Activated naive CD4-positive, alpha-beta T cell treated with anti-CD3 and anti-CD28 coated beads, Interleukin-2, amount 50 U/mL, for 24 hours (primary cell): ENCODE measurements at regions not wholly inside any gene's neighbourhood (a gene's known extent, or its start where the extent isn't known, plus 50 kb on each side); places are given as distances from the start of the nearest gene placed in this dataset.

ENCODE experiments used
- H3K27ac Mint-ChIP-seq: one replicate; pipeline ENCODE4 v1.8.0; 2021; ENCODE audit warnings: mild to moderate bottlenecking, mixed read lengths
- H3K27me3 Mint-ChIP-seq: one replicate; pipeline ENCODE4 v1.8.0; 2021; ENCODE audit warnings: mixed read lengths
- H3K36me3 Mint-ChIP-seq: one replicate; pipeline ENCODE4 v1.8.0; 2021; ENCODE audit warnings: mixed read lengths
- H3K4me1 Mint-ChIP-seq: one replicate; pipeline ENCODE4 v1.8.0; 2021; ENCODE audit warnings: mixed read lengths
- H3K4me3 Mint-ChIP-seq: one replicate; pipeline ENCODE4 v1.8.0; 2021; ENCODE audit warnings: mild to moderate bottlenecking, mixed read lengths
- H3K9me3 Mint-ChIP-seq: one replicate; pipeline ENCODE4 v1.8.0; 2021; ENCODE audit warnings: mixed read lengths

GRCh38 chr7:10315881-10316280 lies 657.8 kb upstream of the PHF14 start:
- H3K36me3 Mint-ChIP-seq, result no peaks in the 10 kb centered on the region
- no peak overlapping the region for H3K27ac Mint-ChIP-seq
- no peak overlapping the region for H3K4me3 Mint-ChIP-seq

GRCh38 chr7:10316488-10316887 lies 657.2 kb upstream of the PHF14 start:
- Mint-ChIP-seq H3K27ac (no peak overlapping the region), H3K4me3 (no peak overlapping the region), H3K36me3 (no peaks in the 10 kb centered on the region), H3K4me1 (no peaks in the 10 kb centered on the region), H3K9me3 (peaks cover 7% of the 10 kb centered on the region), H3K27me3 (no peaks in the 10 kb centered on the region)

More at GRCh38 chr7:10315881-10316280, 657.8 kb upstream of the PHF14 start:
- peaks cover 7% of the 10 kb centered on the region for H3K9me3 Mint-ChIP-seq
- no peaks in the 10 kb centered on the region for H3K27me3 Mint-ChIP-seq
- no peaks in the 10 kb centered on the region for H3K4me1 Mint-ChIP-seq

DNA sequence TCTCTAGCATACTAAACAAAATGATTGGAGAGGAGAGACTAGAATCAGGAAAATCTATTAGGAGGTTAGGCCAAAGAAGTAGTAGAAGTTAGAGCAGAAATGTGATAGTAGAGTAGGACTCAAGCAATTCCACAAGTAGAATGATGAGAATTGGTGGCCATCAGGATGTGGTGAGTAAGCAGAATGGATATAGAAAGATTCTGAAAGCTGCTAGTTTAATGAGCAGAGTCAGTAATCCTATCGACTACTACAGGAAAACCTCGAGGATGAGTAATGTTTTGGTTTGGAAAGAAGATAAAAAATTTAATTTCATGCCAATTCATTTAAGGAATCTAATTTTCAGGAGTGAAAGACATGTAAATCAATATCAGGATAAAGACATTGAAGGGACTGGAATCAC lies 648.3 kb upstream of the PHF14 start:
- Mint-ChIP-seq H3K4me1 (no peaks in the 10 kb centered on the region), H3K9me3 (peaks cover 8% of the 10 kb centered on the region), H3K27me3 (no peaks in the 10 kb centered on the region), H3K4me3 (no peak overlapping the region), H3K36me3 (no peaks in the 10 kb centered on the region), H3K27ac (no peak overlapping the region)

DNA sequence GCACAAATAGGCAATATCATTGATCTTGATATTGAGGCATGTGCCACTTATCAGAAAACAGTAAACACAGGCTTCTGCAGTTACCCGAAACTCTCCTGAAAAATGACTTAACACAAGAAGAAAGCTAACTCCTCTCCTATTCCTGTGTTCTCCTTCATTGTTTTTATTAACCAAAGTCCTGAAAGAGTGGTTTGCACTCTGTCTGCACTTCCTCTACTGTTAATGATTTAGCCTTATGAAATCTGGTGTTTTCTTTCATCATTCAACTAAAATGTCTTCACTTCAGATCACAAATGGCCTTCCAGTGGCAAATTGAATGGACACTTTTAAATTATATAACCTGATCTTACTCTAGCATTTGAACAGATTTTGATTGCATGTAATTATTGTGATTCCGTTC lies 630.6 kb upstream of the PHF14 start:
- no peak overlapping the region for H3K27ac Mint-ChIP-seq
- no peaks in the 10 kb centered on the region for H3K36me3 Mint-ChIP-seq
- H3K4me1 Mint-ChIP-seq, result no peaks in the 10 kb centered on the region
- H3K9me3 Mint-ChIP-seq, result no peaks in the 10 kb centered on the region
- no peak overlapping the region for H3K4me3 Mint-ChIP-seq
- H3K27me3 Mint-ChIP-seq, result no peaks in the 10 kb centered on the region

DNA sequence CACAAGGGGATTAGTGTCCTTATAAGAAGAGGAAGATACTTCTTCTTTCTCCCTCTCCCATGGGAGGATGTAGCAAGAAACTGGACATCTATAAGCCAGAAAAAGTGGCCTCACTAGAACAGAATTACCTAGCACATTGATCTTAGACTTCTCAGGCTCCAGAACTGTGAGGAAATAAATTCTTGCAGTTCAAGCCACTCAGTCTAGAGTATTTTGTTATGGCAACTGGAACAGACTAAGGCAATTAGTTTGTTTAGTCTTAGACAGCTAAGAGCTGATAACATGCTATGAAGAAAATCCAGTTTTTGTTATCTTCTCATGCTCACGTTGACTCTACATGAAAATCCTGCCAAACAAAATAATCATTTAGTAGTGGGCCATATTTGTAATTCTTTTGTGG lies 627.6 kb upstream of the PHF14 start:
- Mint-ChIP-seq H3K27ac (no peak overlapping the region), H3K9me3 (no peaks in the 10 kb centered on the region), H3K4me1 (no peaks in the 10 kb centered on the region), H3K4me3 (no peak overlapping the region), H3K27me3 (no peaks in the 10 kb centered on the region), H3K36me3 (no peaks in the 10 kb centered on the region)

DNA sequence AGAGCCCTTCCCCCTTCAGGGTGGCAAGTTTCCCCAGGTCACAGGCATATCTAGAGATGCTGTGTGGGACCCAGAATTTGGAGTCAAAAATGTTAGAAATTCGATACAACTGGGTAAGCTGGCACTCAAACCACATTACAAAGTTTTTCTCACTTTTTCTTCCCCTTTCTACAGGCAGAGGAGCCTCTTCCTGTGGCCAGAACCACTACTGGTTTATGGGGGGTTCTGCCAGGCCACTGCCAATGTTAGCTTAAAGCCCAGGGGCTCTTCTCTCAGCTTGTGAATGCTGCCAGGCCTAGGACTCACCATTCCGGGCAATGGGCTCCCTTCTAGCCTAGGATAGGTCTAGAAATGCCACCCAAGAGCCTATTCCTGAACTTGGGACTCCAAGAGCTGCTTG lies 617.9 kb upstream of the PHF14 start:
- Mint-ChIP-seq H3K9me3 (peaks cover 10% of the 10 kb centered on the region), H3K36me3 (no peaks in the 10 kb centered on the region), H3K4me3 (no peak overlapping the region), H3K27ac (no peak overlapping the region), H3K4me1 (no peaks in the 10 kb centered on the region), H3K27me3 (no peaks in the 10 kb centered on the region)

- no peaks in the 10 kb centered on the region for H3K9me3 Mint-ChIP-seq
- no peaks in the 10 kb centered on the region for H3K36me3 Mint-ChIP-seq
- H3K27me3 Mint-ChIP-seq, result no peaks in the 10 kb centered on the region
- no peak overlapping the region for H3K4me3 Mint-ChIP-seq
- H3K4me1 Mint-ChIP-seq, result no peaks in the 10 kb centered on the region
- no peak overlapping the region for H3K27ac Mint-ChIP-seq
Measured at GRCh38 chr7:10360050-10360449, 613.6 kb upstream of the PHF14 start.

DNA sequence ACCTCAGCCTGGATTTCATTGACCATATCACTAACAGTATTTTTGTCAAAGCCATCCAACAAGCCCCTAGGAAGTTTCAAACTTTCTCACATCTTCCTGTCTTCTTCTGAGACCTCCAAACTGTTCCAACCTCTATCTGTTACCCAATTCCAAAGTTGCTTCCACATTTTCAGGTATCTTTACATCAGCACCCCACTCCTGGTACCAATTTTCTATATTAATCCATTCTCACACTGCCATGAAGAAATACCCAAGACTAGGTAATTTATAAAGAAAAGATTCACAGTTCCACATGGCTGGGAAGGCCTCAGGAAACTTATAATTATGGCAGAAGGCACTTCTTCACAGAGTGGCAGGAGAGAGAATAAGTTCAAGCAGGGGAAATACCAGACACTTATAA lies 571.9 kb upstream of the PHF14 start:
- Mint-ChIP-seq H3K9me3 (peaks cover 11% of the 10 kb centered on the region), H3K27me3 (no peaks in the 10 kb centered on the region), H3K4me3 (no peak overlapping the region), H3K4me1 (no peaks in the 10 kb centered on the region), H3K36me3 (peaks cover 1% of the 10 kb centered on the region), H3K27ac (no peak overlapping the region)

- Mint-ChIP-seq H3K27ac (no peak overlapping the region), H3K4me1 (no peaks in the 10 kb centered on the region), H3K9me3 (no peaks in the 10 kb centered on the region), H3K27me3 (no peaks in the 10 kb centered on the region), H3K36me3 (no peaks in the 10 kb centered on the region), H3K4me3 (no peak overlapping the region)
Measured at GRCh38 chr7:10412422-10413019, 561.2 kb upstream of the PHF14 start.

DNA sequence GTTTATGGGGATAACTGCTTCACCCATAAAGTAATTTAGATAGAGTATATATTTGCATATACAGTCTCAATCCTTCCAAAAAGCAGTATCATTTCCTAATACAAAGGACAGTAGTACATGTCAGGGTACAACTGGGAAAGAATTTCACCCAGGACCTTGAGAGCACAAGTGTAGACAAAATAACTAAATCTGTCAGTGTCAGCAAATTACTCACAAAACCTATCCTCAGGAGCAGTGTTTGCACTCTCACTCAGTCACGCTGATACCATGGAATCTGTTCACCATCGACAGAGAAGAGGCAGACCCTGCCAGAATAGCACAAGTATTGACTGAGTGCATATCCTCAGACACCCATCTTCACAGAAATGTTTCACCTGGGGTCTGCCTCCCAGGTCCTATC lies 554.7 kb upstream of the PHF14 start:
- Mint-ChIP-seq H3K9me3 (no peaks in the 10 kb centered on the region), H3K4me1 (no peaks in the 10 kb centered on the region), H3K27me3 (no peaks in the 10 kb centered on the region), H3K36me3 (no peaks in the 10 kb centered on the region), H3K4me3 (no peak overlapping the region), H3K27ac (no peak overlapping the region)

DNA sequence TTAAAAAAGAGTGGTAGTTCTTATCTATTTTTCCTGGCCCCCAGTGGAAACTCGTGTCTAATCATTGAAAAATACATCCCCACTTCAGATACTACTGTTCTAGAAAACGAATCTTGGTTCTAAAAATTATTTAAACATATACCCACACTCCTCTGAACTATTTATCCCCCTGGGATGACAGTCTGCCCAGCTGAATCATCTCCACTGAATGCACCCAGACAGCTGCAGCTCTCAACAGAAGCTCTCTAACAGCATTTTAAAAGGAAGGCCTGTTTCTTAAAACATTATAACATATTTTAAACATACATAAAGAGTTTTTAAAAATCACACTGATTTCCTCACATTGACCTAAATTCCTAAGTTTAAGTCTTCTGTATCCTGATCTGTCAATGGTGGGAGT lies 544.6 kb upstream of the PHF14 start:
- Mint-ChIP-seq H3K4me1 (no peaks in the 10 kb centered on the region), H3K9me3 (peaks cover 6% of the 10 kb centered on the region), H3K4me3 (no peak overlapping the region), H3K27ac (no peak overlapping the region), H3K27me3 (no peaks in the 10 kb centered on the region), H3K36me3 (no peaks in the 10 kb centered on the region)

DNA sequence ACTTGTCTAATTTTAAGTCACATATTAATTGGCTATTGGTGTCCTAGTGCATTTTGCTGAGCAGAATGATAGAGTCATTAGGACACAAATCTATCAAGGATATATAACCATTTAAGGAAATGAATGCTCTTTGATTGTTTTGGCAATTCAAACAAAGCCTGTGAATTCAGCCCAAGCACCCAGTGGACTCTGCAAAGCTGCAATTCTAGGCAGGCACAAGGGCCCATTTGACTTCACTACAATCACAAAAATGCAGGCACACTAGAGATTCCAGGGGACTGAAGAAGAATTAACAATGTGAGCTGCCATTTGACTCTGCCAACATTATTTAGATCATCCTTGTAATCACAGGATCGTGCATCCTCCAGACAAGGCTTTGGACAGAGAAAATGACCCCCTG lies 544.2 kb upstream of the PHF14 start:
- no peak overlapping the region for H3K27ac Mint-ChIP-seq
- no peak overlapping the region for H3K4me3 Mint-ChIP-seq
- H3K4me1 Mint-ChIP-seq, result no peaks in the 10 kb centered on the region
- peaks cover 6% of the 10 kb centered on the region for H3K9me3 Mint-ChIP-seq
- no peaks in the 10 kb centered on the region for H3K27me3 Mint-ChIP-seq
- no peaks in the 10 kb centered on the region for H3K36me3 Mint-ChIP-seq

DNA sequence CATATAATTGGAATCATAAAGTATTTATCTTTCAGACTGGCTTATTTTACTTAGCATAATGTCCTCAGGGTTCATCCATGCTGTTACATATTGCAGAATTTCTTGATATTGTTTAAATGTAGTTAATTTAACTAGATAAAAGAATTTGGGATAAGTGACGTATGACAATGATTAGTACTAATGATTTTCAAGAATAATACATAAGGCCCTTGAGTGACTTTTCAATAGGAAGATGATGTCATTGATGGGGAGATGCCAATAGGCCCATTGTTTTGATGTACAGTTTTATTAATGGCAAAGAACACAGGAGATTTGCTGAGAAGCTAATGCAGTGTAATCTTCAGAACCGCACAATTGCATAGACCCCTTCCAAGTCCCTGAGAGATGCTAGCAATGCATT lies 537.4 kb upstream of the PHF14 start:
- Mint-ChIP-seq H3K27ac (no peak overlapping the region), H3K4me3 (no peak overlapping the region), H3K36me3 (no peaks in the 10 kb centered on the region), H3K4me1 (no peaks in the 10 kb centered on the region), H3K27me3 (no peaks in the 10 kb centered on the region), H3K9me3 (no peaks in the 10 kb centered on the region)

DNA sequence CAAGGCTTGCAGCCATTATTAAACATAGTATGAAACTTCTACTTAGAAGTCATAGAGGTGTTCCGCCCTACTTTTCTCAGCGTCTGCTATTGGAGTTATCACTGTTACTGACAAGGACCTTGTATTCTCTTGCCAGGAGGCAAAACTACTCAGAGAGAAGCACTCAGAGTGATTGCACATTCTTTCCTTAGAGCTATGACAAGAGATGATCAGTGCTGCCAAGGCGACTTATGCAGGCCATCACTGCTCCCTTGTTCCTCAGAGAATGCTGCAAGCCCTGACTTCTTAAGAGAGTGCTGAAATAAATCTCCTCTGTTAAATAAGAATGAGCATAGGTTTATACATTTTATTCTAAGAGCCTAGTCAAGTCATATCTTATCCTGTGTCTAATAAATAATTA lies 534.6 kb upstream of the PHF14 start:
- Mint-ChIP-seq H3K4me1 (no peaks in the 10 kb centered on the region), H3K36me3 (no peaks in the 10 kb centered on the region), H3K9me3 (peaks cover 13% of the 10 kb centered on the region), H3K27me3 (no peaks in the 10 kb centered on the region), H3K27ac (no peak overlapping the region), H3K4me3 (no peak overlapping the region)

DNA sequence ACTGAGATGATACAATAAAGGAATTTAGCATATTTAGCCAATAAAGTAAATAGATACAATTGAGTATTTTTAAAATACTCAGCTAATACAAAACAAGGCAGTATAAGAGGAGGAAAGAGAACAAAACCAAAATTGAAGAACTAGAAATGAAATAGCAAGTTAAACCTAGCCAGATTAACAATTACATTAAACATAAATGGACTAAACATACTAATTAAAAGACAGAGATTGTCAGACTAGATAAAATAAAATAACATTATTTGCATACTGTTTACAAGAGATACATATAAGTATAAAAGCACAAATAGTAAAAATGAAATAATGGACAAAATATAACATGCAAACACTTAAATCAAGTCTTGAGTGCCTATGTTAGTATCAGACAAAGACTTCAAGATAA lies 517.7 kb upstream of the PHF14 start:
- Mint-ChIP-seq H3K4me1 (no peaks in the 10 kb centered on the region), H3K9me3 (peaks cover 14% of the 10 kb centered on the region), H3K27me3 (no peaks in the 10 kb centered on the region), H3K27ac (no peak overlapping the region), H3K36me3 (no peaks in the 10 kb centered on the region), H3K4me3 (no peak overlapping the region)

DNA sequence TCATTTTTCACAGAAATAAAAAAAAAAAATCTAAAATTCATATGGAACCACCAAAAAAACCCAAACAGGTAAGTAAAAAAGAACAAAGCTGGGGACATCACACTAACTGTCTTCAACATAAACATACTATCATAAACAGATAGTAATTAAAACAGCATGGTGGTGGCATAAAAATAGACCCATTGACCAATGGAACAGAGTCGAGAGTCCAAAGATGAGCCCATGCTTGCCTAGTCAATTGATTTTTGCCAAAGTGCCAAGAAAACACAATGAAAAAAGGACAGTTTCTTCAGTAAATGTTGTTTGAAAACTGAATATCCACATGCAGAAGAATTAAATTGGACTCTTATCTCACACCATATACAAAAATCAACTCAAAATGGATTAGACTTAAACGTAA lies 513.2 kb upstream of the PHF14 start:
- H3K27me3 Mint-ChIP-seq, result peaks cover 2% of the 10 kb centered on the region
- H3K4me1 Mint-ChIP-seq, result no peaks in the 10 kb centered on the region
- H3K9me3 Mint-ChIP-seq, result peaks cover 11% of the 10 kb centered on the region

GRCh38 chr7:10463701-10464100 lies 510.0 kb upstream of the PHF14 start:
- Mint-ChIP-seq H3K27me3 (peaks cover 2% of the 10 kb centered on the region), H3K27ac (no peak overlapping the region), H3K9me3 (peaks cover 8% of the 10 kb centered on the region), H3K36me3 (no peaks in the 10 kb centered on the region), H3K4me1 (no peaks in the 10 kb centered on the region), H3K4me3 (no peak overlapping the region)

More for the DNA sequence above, 513.2 kb upstream of the PHF14 start:
- Mint-ChIP-seq H3K27ac (no peak overlapping the region), H3K4me3 (no peak overlapping the region), H3K36me3 (no peaks in the 10 kb centered on the region)
